ENCODE measurements at regions not wholly inside any gene's neighbourhood (a gene's known extent, or its start where the extent isn't known, plus 50 kb on each side); places are given as distances from the start of the nearest gene placed in this dataset.

GRCh38 chr9:105859428-105860091 lies 165.2 kb downstream of the TMEM38B start:
- ChIA-PET POLR2A (no interaction called here), CTCF (ENCODE audit: unreplicated experiment) (no interaction called here)
- Histone ChIP-seq H2AFZ (ENCODE audit: low read length) (no peak overlapping the region), H3K4me3 (ENCODE audit: low read depth, low read length, poor library complexity, severe bottlenecking) (no peak overlapping the region), H3K9me3 (ENCODE audit: low read length) (no peaks in the 10 kb centered on the region), H3K27ac (ENCODE audit: low read depth, low read length, poor library complexity, severe bottlenecking) (no peak overlapping the region), H4K20me1 (ENCODE audit: insufficient read depth, low read length) (no peaks in the 10 kb centered on the region; the same call in 1 of the 2 replicates), H3K4me2 (ENCODE audit: low read length) (no peak overlapping the region), H3K36me3 (ENCODE audit: insufficient read depth, low read length) (no peaks in the 10 kb centered on the region), H3K79me2 (ENCODE audit: insufficient read depth, low read depth, low read length) (no peaks in the 10 kb centered on the region), H3K9me2 (ENCODE audit: insufficient read depth, low read length) (no peaks in the 10 kb centered on the region), H3K4me1 (ENCODE audit: insufficient read depth, low read length, poor library complexity, severe bottlenecking) (no peaks in the 10 kb centered on the region)
- intact Hi-C loops (cut with micrococcal nuclease; ENCODE audit: unreplicated experiment) = no loop called here
- no peak for TF ChIP-seq EZH2phosphoT487 (IDR thresholded peaks at IDR 0.05; ENCODE audit: borderline replicate concordance, low read depth, low read length)
- TF ChIP-seq, protein P1, sequence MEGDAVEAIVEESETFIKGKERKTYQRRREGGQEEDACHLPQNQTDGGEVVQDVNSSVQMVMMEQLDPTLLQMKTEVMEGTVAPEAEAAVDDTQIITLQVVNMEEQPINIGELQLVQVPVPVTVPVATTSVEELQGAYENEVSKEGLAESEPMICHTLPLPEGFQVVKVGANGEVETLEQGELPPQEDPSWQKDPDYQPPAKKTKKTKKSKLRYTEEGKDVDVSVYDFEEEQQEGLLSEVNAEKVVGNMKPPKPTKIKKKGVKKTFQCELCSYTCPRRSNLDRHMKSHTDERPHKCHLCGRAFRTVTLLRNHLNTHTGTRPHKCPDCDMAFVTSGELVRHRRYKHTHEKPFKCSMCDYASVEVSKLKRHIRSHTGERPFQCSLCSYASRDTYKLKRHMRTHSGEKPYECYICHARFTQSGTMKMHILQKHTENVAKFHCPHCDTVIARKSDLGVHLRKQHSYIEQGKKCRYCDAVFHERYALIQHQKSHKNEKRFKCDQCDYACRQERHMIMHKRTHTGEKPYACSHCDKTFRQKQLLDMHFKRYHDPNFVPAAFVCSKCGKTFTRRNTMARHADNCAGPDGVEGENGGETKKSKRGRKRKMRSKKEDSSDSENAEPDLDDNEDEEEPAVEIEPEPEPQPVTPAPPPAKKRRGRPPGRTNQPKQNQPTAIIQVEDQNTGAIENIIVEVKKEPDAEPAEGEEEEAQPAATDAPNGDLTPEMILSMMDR (conservative IDR thresholded peaks at IDR 0.05; ENCODE audit: low read length) = no peak
- BruUV-seq (replicated peaks) = no TSS peak
- no peak for DNase-seq (ENCODE audit: low spot score)

GRCh38 chr9:105860516-105860915 lies 166.2 kb downstream of the TMEM38B start:
- no peak overlapping the region for H3K4me3 ChIP-seq (ENCODE audit: low read depth, low read length, poor library complexity, severe bottlenecking)
- no peaks in the 10 kb centered on the region for H3K79me2 ChIP-seq (ENCODE audit: insufficient read depth, low read depth, low read length)
- no peak for DNase-seq (ENCODE audit: low spot score)
- no TSS peak for BruUV-seq (replicated peaks)
- TF ChIP-seq, protein P1 (conservative IDR thresholded peaks at IDR 0.05; ENCODE audit: low read length) = no peak
- no peak for TF ChIP-seq EZH2phosphoT487 (IDR thresholded peaks at IDR 0.05; ENCODE audit: borderline replicate concordance, low read depth, low read length)
- no peaks in the 10 kb centered on the region for H3K9me2 ChIP-seq (ENCODE audit: insufficient read depth, low read length)
- no peak overlapping the region for H2AFZ ChIP-seq (ENCODE audit: low read length)
- H3K4me1 ChIP-seq (ENCODE audit: insufficient read depth, low read length, poor library complexity, severe bottlenecking) = no peaks in the 10 kb centered on the region
- H3K9me3 ChIP-seq (ENCODE audit: low read length) = no peaks in the 10 kb centered on the region
- POLR2A ChIA-PET = no interaction called here
- H3K27ac ChIP-seq (ENCODE audit: low read depth, low read length, poor library complexity, severe bottlenecking) = no peak overlapping the region
- H4K20me1 ChIP-seq (ENCODE audit: insufficient read depth, low read length) = no peaks in the 10 kb centered on the region; the same call in 1 of the 2 replicates
- intact Hi-C loops (cut with micrococcal nuclease; ENCODE audit: unreplicated experiment) = no loop called here
- CTCF ChIA-PET (ENCODE audit: unreplicated experiment) = no interaction called here
- no peaks in the 10 kb centered on the region for H3K36me3 ChIP-seq (ENCODE audit: insufficient read depth, low read length)
- no peak overlapping the region for H3K4me2 ChIP-seq (ENCODE audit: low read length)

- no peaks in the 10 kb centered on the region for H3K4me1 ChIP-seq (ENCODE audit: insufficient read depth, low read length, poor library complexity, severe bottlenecking)
- H2AFZ ChIP-seq (ENCODE audit: low read length) = no peak overlapping the region
- BruUV-seq (replicated peaks) = no TSS peak
- no peak overlapping the region for H3K4me2 ChIP-seq (ENCODE audit: low read length)
- no peak overlapping the region for H3K4me3 ChIP-seq (ENCODE audit: low read depth, low read length, poor library complexity, severe bottlenecking)
- H3K36me3 ChIP-seq (ENCODE audit: insufficient read depth, low read length) = no peaks in the 10 kb centered on the region
- intact Hi-C loops (cut with micrococcal nuclease; ENCODE audit: unreplicated experiment) = no loop called here
- H3K9me3 ChIP-seq (ENCODE audit: low read length) = no peaks in the 10 kb centered on the region
- TF ChIP-seq, protein P1 (conservative IDR thresholded peaks at IDR 0.05; ENCODE audit: low read length) = no peak
- no peak for TF ChIP-seq EZH2phosphoT487 (IDR thresholded peaks at IDR 0.05; ENCODE audit: borderline replicate concordance, low read depth, low read length)
- no peak overlapping the region for H3K27ac ChIP-seq (ENCODE audit: low read depth, low read length, poor library complexity, severe bottlenecking)
- no peaks in the 10 kb centered on the region for H3K9me2 ChIP-seq (ENCODE audit: insufficient read depth, low read length)
- no peaks in the 10 kb centered on the region for H3K79me2 ChIP-seq (ENCODE audit: insufficient read depth, low read depth, low read length)
- DNase-seq (ENCODE audit: low spot score) = no peak
- H4K20me1 ChIP-seq (ENCODE audit: insufficient read depth, low read length) = no peaks in the 10 kb centered on the region; the same call in 1 of the 2 replicates
- CTCF ChIA-PET (ENCODE audit: unreplicated experiment) = no interaction called here
- POLR2A ChIA-PET = no interaction called here
These were observed 167.6 kb downstream of the TMEM38B start for GRCh38 chr9:105861972-105862371.
